Heart left ventricle (tissue), 16 donors: ENCODE measurements at regions not wholly inside any gene's neighbourhood (a gene's known extent, or its start where the extent isn't known, plus 50 kb on each side); places are given as distances from the start of the nearest gene placed in this dataset.

Source experiments
- ATAC-seq, 4 donors: fragments of 200-7000 bp; cut with Tn5 transposase; one replicate each; pipeline ENCODE4 v1.9.1; 2020 to 2022; ENCODE audit warnings: moderate library complexity in 4 of 4, mild to moderate bottlenecking in 3 of 4, moderate number of reproducible peaks in 1 of 4
- DNase-seq, 5 donors: peaks; one replicate each; pipeline ENCODE4 v3.0.0-alpha.2; 2020
- H3K27ac ChIP-seq, 12 donors: fragments of 200-600 bp; sonication (generic) in 4 of 12; one replicate each; pipeline versions ENCODE4 v1.5.0 to v1.8.0; 2016 to 2022; ENCODE audit warnings: mild to moderate bottlenecking in 2 of 12
- H3K27me3 ChIP-seq, 9 donors: fragments of 200-600 bp; sonication (generic) in 2 of 9; one replicate each; pipeline versions ENCODE4 v1.5.1 to v1.8.0; 2016 to 2022; ENCODE audit warnings: mild to moderate bottlenecking in 3 of 9
- H3K36me3 ChIP-seq, 9 donors: fragments of 200-600 bp; sonication (generic) in 2 of 9; one replicate each; pipeline versions ENCODE4 v1.5.0 to v1.8.0; 2018 to 2022; ENCODE audit warnings: mild to moderate bottlenecking in 2 of 9
- H3K4me1 ChIP-seq, 12 donors: fragments of 200-600 bp; sonication (generic) in 4 of 12; one replicate each; pipeline versions ENCODE4 v1.5.0 to v1.8.0; 2016 to 2022; ENCODE audit warnings: mild to moderate bottlenecking in 3 of 12
- H3K4me3 ChIP-seq, 12 donors: fragments of 200-600 bp; sonication (generic) in 4 of 12; one replicate each; pipeline versions ENCODE4 v1.5.0 to v1.8.0; 2017 to 2022; ENCODE audit warnings: mild to moderate bottlenecking in 9 of 12, moderate library complexity in 4 of 12
- H3K9me3 ChIP-seq, 12 donors: fragments of 200-600 bp; sonication (generic) in 4 of 12; one replicate each; pipeline versions ENCODE4 v1.5.0 to v1.8.0; 2016 to 2022; ENCODE audit warnings: mild to moderate bottlenecking in 1 of 12
- POLR2A ChIP-seq, 2 donors: fragments of 450-650 bp; IDR thresholded peaks; one replicate each; pipeline ENCODE4 v1.6.1; 2017; ENCODE audit warnings: antibody characterized with exemption in 2 of 2, mild to moderate bottlenecking in 2 of 2, moderate library complexity in 2 of 2
- WGBS, 4 donors: extraction: QIAGEN DNeasy Blood & Tissue Kit in 2 of 4; methylation state at CpG; one replicate each; pipeline versions ENCODE4 v1.1.5 to v1.1.7; 2013 to 2018; 5-methylcytosine and 5-hydroxymethylcytosine counted together
- intact Hi-C, 10 donors: fragments of 100-400 bp; cut with DNase I; formaldehyde crosslinking; loops; one replicate each; pipeline versions ENCODE4 v1.11.1 to v1.14.2; 2022
- TF ChIP-seq, protein P1 (sequence below), 12 donors: fragments of 200-600 bp; sonication (generic) in 4 of 12; IDR thresholded peaks; one replicate each; pipeline versions ENCODE4 v1.5.0 to v1.8.0; 2018 to 2022; ENCODE audit warnings: antibody characterized with exemption in 12 of 12, mild to moderate bottlenecking in 5 of 12
- donor health status: ischemic (EF 13 %, LVEDD 7.1; RV severe dilation, severe dysfunction).
- donor health status: healthy with polysubstance abuse.
- donor health status: DM: no; HTN: yes; CAD: no.
- donor health status: DM: no; HTN: no; CAD: no.
- donor health status: ischemic (EF 25% LVEDD 6.9; RV normal size, moderate dysfunction).
- donor health status: ischemic (EF 25% LVEDD 5.7; RV mildly dilated, moderate dysfunction).
- donor health status: healthy.
- donor health status: DM: yes; HTN: yes; CAD: no.
- donor health status: ischemic (EF 35%, LVEDD 5.7; RV mildly dilated, moderate dysfunction).
- donor health status: nonischemic (EF 11% LVEDD 7.7; RV severe dilation, severe dysfunction).
- donor health status: DM: yes; HTN: yes; CAD: no.
- donor health status: PGD.
- donor health status: ischemic (EF 29% LVEDD 5.4; RV normal size, mild dysfunction).
- donor health status: nonischemic (EF 23%, LVEDD 6.1; RV moderate dilation, normal function).

DNA sequence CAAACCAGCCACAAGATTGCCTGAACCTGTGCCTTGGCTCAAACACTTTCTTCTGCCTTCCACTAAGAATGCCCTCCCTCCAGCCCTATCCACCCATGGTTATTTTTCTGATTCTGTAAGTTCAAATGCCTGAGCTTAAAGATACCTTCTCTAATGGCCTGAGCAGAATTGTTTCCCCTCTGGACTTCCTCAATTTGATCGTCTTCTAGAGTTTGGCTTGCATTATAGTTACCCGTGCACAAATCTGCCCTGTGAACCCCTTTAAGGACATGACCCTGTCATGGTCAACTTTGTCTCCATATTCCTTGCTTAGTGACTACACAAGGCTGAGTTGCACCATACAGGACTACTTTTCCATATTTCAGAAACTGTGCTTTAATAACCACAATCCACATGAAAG is 481.0 kb downstream of the FOXO1 start:
- WGBS, 4 donors: 60 to 76% (median 72%) methylated on average over 2 of the region's 2 CpGs
- H3K36me3 ChIP-seq: no peaks in the 10 kb centered on the region
- no peak for DNase-seq
- TF ChIP-seq, protein P1, sequence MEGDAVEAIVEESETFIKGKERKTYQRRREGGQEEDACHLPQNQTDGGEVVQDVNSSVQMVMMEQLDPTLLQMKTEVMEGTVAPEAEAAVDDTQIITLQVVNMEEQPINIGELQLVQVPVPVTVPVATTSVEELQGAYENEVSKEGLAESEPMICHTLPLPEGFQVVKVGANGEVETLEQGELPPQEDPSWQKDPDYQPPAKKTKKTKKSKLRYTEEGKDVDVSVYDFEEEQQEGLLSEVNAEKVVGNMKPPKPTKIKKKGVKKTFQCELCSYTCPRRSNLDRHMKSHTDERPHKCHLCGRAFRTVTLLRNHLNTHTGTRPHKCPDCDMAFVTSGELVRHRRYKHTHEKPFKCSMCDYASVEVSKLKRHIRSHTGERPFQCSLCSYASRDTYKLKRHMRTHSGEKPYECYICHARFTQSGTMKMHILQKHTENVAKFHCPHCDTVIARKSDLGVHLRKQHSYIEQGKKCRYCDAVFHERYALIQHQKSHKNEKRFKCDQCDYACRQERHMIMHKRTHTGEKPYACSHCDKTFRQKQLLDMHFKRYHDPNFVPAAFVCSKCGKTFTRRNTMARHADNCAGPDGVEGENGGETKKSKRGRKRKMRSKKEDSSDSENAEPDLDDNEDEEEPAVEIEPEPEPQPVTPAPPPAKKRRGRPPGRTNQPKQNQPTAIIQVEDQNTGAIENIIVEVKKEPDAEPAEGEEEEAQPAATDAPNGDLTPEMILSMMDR (IDR thresholded peaks at IDR 0.05): no peak
- TF ChIP-seq POLR2A (IDR thresholded peaks at IDR 0.05): no peak
- H3K9me3 ChIP-seq: no peaks in the 10 kb centered on the region
- intact Hi-C loops: no loop called here
- H3K27ac ChIP-seq: no peak overlapping the region
- peaks cover 0 to 19% (median 7%) of the 10 kb centered on the region in 12 donors for H3K4me1 ChIP-seq
- H3K4me3 ChIP-seq: no peak overlapping the region
- no peak for ATAC-seq
- no peaks in the 10 kb centered on the region for H3K27me3 ChIP-seq

DNA sequence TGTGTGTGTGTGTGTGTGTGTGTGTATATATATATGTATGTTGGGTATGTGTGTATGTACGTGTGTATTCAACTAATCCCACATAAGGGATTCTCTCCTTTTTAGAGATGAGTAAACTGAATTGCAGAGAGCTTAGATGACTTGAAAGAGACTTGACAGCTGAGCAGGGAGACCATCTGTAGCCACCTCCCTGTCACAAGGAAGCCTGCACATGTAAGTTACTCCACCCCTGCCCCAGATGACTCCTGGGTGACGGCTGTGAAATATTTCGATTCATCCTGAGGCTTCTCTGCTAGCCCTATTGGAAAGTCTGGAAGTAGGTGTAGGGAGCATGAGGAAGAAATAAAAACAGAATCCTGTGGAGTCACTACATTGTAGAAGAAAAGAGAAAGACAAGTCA is 480.4 kb downstream of the FOXO1 start:
- intact Hi-C loops: no loop called here
- no peak for TF ChIP-seq POLR2A (IDR thresholded peaks at IDR 0.05)
- TF ChIP-seq, protein P1 (IDR thresholded peaks at IDR 0.05): no peak
- ATAC-seq: no peak

DNA sequence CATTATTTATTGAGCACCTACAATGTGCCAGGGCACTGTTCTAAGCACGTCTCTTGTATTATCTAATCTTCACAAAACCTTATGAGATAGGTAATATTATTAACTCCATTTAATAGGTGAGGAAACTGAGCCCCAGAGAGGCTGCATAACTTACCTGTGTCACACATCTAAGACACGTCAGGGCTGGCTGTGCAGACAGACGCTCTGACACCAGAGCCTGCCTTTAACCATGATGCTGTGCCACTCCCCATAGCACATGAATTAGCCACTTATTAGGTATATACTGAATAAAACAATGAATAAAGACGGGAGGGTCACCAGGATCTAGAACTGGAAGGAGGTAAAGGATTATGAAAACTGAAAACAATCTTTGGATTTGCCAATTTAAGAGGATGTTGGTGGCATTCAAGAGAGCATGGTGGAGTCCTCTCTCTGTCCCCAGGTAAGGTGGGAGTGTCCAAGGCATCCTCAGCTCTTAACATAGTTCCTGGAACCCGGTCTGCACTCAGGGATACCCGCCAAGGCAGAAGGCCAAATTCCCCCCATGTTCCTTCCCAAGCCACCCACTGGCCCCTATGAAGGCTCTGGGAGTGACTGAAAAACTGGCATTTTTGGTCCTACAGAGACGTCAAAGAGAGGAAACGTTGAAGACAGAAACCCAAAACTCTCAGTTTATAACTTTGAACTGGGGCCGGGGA is 479.7 kb downstream of the FOXO1 start:
- H3K36me3 ChIP-seq: no peaks in the 10 kb centered on the region
- H3K4me1 ChIP-seq: peaks cover 5 to 32% (median 20%) of the 10 kb centered on the region in 12 donors
- H3K9me3 ChIP-seq: no peaks in the 10 kb centered on the region
- ATAC-seq (no peak), DNase-seq (no peak)
- intact Hi-C loops: no loop called here
- no peaks in the 10 kb centered on the region for H3K27me3 ChIP-seq
- H3K27ac ChIP-seq: peak overlapping the region in 1 of 12 donors; percentile 55
- no peak for TF ChIP-seq POLR2A (IDR thresholded peaks at IDR 0.05)
- TF ChIP-seq, protein P1 (IDR thresholded peaks at IDR 0.05): no peak
- H3K4me3 ChIP-seq: no peak overlapping the region
- 84 to 93% (median 89%) methylated on average over 9 of the region's 9 CpGs for WGBS, 4 donors

More for the DNA sequence above, 480.4 kb downstream of the FOXO1 start:
- Histone ChIP-seq H3K27ac (no peak overlapping the region), H3K36me3 (no peaks in the 10 kb centered on the region), H3K27me3 (no peaks in the 10 kb centered on the region), H3K9me3 (no peaks in the 10 kb centered on the region), H3K4me1 (peaks cover 0 to 25% (median 13%) of the 10 kb centered on the region in 12 donors), H3K4me3 (no peak overlapping the region)
- no peak for DNase-seq
- WGBS, 4 donors: 62 to 79% (median 75%) methylated on average over 3 of the region's 3 CpGs

DNA sequence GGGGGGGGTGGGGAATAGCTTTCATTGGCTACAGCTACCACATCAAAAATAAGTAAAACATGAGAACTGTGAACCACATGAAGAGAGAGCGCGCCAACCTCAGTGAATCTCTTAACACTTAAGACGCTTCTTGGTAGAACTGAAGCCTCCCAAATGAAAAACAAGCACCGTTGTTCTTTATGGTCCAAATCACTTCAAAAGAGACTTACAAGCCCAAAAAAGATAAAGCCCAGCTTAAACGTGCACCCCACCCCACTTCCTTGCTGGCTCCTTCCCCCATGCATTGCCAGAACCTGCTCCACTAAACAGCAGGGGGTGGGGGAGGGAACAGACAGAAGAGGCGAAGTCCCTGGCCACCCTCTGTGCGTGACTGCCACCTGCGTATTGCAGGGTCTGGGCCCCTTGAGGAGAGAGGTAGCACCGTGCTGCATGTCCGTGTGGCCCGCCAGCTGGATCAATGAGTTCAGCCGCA is 479.1 kb downstream of the FOXO1 start:
- ATAC-seq (no peak), DNase-seq (no peak)
- no peak overlapping the region for H3K4me3 ChIP-seq
- peak overlapping the region in 1 of 12 donors; percentile 67 for H3K27ac ChIP-seq
- no peaks in the 10 kb centered on the region for H3K27me3 ChIP-seq
- WGBS, 4 donors: 86 to 95% (median 89%) methylated on average over 11 to 12 of the region's 12 CpGs
- no peaks in the 10 kb centered on the region for H3K9me3 ChIP-seq
- intact Hi-C loops: no loop called here
- no peak for TF ChIP-seq POLR2A (IDR thresholded peaks at IDR 0.05)
- TF ChIP-seq, protein P1 (IDR thresholded peaks at IDR 0.05): no peak
- peaks cover 5 to 37% (median 26%) of the 10 kb centered on the region in 12 donors for H3K4me1 ChIP-seq
- no peaks in the 10 kb centered on the region for H3K36me3 ChIP-seq
